Activated CD4-positive, alpha-beta T cell treated with anti-CD3 and anti-CD28 coated beads for 4 hours (primary cell): ENCODE measurements at regions not wholly inside any gene's neighbourhood (a gene's known extent, or its start where the extent isn't known, plus 50 kb on each side); places are given as distances from the start of the nearest gene placed in this dataset.
"Not testable (repeated sequence)": the region's sequence is repeated elsewhere in the genome, so short reads cannot be mapped to it uniquely, and the experiment has no call there.

Source experiments
- DNase-seq, 2 donors: peaks; one replicate each; pipeline ENCODE4 v3.0.0-alpha.2; 2020

DNA sequence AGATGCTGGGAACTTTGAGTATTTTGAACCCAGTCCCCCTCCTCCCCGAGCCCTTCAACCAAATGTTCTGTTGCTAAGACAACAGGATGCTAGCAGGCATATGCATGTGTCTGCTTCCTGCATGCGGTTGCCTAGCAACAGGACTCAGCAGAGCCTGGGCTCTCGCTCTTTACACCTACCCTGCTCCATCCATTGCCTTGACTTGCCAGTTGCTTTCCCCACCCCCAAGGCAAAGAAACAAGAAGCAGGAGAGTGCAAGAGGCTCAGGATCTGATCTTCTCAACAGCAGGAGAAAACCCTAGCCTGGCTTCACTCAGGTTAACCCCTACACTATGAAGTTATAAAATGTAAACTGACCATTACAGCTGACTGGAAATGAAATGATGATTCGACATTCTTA, 393.0 kb downstream of the IGSF11 start:
- no peak for DNase-seq

DNA sequence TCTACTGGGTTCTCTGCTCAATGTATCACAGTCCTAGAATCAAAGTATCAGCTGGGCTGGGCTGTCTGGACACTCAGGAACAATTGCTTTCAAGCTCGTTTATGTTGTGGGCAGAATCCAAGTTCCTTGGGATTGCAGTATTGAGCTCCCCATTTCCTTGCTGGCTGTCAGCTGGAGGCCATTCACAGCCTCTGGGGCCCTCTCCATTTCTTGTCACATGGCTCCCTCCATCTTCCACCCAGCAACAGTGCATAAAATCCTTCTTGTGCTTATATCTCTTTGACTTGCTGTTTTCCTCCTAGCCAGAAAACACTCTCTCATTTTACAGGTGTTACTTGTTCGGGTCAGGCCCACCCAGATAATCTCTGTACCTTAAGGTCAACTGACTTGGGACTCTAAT, 363.5 kb downstream of the IGSF11 start:
- no peak for DNase-seq

GRCh38 chr3:118675305-118675704, 359.3 kb downstream of the IGSF11 start:
- DNase-seq, result no peak

GRCh38 chr3:118678663-118679062, 356.0 kb downstream of the IGSF11 start:
- not testable (repeated sequence) for DNase-seq

- DNase-seq, result no peak
Measured at GRCh38 chr3:118682921-118683320, 351.7 kb downstream of the IGSF11 start.

GRCh38 chr3:118683636-118684035, 351.0 kb downstream of the IGSF11 start:
- no peak for DNase-seq

DNA sequence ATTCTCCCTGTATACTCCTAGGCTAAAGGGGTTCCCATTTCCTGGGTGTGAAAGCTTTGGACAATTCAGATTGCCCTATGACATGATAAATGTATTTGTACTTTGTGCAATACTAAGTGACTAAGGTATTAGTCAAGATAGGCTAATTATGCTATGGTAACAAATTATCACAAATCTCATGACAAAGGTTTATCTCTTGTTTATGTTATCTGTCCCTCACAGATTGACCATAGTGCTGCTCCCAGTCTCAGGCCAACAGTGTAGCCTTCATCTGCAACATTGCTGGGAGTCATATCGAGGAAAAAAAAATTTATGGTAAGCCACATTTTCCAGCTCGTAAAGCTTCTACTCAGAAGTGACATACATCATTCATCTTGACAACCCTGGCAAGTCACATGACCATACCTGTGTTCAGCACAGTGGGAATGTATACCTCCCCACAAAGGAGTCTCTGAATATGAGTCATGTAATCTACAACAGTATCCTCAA, 346.2 kb downstream of the IGSF11 start:
- DNase-seq, result no peak

- no peak for DNase-seq
Measured at GRCh38 chr3:118692416-118692815, 342.2 kb downstream of the IGSF11 start.

DNA sequence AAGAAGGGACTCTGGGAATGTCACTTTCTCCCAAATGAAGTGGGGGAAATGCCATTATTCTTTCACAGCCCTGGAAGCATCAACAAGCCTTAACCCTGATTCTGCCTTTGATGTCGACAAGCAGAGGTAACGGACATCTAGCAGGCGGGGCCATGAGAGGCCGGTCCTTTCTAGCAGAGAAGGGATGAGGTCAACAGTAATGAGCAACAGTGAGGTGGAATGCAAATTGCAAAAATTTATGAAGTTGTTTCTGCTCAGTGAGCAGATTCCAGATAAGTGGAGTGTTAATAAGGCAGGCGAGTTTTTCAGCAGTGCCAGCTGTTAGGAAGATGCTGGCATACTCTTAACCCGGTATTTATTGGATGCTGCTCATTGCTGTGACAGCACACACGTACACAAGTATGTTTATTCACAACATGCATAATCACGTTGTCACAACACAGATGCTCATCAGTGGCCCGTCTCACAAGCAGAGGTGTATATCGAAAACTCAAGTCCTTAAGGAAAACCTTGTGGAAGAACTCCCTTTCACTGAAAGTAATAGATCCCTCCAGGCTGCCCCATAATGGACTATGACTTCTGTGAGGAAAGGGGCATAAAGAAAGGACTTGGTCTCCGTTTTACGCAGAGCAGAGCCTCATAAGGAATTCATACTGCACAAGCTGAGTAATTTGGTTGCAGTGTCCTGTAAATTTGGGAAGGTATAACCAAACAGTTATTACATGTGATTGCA, 329.0 kb downstream of the IGSF11 start:
- DNase-seq, result no peak

GRCh38 chr3:118707991-118708390, 326.7 kb downstream of the IGSF11 start:
- no peak for DNase-seq

DNA sequence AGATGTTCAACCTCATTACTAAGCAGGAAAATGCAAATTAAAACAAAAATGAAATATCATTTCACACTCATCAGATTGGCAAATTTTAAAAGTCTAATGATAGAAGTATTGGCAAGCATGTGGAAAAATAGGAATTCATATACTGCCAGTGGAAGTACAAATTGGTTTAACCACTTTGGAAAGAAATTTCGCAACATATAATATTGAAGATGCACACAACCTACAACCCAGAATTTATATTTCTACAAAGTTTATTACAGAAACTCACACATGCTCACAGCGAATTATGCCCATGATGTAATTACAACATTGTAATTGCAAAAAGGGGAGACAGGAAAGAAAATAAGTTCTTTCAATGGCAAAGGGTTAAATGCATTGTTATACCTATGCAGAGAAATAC, 324.1 kb downstream of the IGSF11 start:
- DNase-seq, result no peak

GRCh38 chr3:118713502-118714207, 321.0 kb downstream of the IGSF11 start:
- DNase-seq, result no peak

DNA sequence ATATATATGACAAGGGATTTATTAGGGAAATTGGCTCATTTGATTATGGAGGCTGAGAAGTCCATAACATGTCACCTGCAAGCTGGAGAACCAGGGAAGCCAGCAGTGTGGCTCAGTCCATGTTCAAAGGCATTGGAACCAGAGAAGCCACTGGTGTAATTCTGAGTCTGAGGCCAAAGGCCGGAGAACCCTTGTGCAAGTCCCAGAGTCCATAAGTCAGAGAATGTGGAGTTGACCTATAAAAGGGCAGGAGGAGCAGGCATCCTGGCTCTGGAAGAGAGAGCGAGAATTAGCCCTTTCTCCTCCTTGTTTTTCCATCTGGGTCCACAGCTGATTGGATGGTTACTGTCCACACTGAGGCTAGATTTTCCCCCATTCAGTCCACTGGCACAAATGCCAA, 319.8 kb downstream of the IGSF11 start:
- no peak for DNase-seq

DNA sequence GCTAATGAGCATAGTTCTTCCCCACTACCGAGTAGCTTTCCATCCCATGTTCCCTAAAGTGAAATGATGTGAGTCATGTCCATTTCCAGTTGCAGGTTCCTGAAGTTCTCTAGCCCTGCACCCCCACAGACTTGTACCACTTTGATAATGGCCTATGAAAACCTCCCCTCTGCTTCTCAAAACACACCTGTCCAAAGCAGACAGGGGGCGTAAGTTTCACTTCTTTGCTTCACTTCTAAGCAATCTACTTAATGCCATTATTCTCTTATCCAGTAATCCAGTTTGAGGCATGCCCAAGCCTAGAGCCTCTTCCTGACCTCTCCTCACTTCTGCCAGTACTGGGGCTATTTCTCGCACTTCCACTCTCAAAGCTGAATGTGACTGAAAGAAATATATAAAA, 305.1 kb downstream of the IGSF11 start:
- no peak for DNase-seq

GRCh38 chr3:118734664-118735063, 300.0 kb downstream of the IGSF11 start:
- DNase-seq, result no peak

- no peak for DNase-seq
Measured at GRCh38 chr3:118736107-118736506, 298.5 kb downstream of the IGSF11 start.

- no peak for DNase-seq
Measured at GRCh38 chr3:118740722-118741290, 293.8 kb downstream of the IGSF11 start.

DNA sequence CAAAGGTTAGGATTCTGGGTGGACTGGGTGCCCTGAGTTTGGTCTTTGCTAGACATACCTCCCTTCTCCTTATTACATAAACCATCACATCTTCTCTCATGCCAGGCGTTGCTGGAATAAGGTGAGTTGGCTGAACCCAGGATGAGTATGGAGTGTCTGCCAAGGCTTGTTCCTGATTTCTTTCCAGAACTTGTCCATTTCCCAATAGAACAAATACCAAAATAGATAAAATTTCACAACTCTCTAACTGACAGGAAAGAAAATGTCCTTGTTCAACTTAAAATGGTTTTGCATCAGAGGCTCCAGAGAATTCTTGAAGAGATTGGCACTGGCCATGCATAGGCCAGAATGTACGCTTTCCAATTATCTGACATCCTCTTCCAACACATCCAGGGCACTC, 291.9 kb downstream of the IGSF11 start:
- DNase-seq, result no peak

GRCh38 chr3:118744186-118744585, 290.5 kb downstream of the IGSF11 start:
- no peak for DNase-seq

DNA sequence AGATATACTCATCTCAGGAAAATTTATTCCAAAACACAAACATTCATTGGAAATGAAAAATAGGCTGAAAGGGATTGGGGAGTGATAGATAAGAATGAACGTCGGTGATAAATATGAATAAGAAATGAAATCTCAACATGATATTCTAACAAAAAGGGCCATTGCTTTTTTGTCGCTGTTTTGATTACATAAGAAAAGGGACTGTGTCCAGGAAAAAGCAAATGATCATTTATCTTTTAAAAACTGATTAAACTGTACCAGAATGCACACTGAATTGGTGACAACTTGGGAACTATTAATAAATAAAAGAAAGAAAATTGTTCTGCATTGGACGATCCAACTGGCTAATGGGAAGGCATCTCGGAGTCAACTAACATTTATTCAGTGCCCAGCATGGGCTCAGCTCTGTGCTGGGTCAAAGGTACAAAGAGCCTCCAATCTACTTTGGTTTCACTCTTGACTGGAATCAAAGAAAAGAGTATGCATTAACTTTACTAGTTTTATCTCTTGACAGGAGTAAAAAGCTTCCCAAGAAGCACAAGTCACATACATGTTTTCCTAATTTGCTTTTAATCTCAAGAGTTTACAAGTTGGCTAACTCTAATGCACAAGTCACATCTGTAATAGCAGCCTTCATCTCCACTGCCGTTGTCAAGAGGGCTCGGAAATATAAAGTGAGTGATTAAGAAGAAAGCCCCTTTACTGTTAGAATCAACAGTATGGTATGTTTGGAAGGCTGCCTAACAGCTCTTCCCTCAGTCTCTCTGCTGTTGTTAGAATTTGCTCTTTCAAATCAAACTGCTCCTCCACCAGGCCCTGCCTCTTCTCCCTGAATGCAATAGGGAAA, 280.0 kb downstream of the IGSF11 start:
- no peak for DNase-seq

DNA sequence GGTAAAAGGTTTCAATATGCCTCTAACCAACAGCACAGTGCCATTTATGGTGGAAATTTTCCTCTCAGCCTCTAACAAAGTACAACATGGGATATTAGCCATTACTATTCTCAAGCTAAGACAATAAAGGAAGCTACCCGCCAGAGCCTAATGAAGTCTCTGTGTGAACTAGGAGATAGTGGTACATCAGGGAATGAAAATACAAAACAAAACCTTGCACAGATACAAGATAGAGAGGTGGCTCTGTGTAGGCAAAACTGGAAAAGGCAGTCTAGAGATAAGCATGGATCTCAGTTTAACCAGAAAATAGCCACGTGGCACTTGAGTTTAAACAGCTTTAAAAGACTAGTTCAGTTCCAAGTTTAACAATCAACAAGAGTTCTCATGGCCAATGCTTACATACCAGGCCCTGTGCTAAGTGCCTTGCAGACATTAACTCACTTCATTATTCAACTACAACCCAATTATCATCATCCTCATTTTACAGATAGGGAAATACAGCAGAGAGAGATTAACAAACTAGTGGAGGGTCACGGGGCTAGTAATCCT, 279.3 kb downstream of the IGSF11 start:
- no peak for DNase-seq

DNA sequence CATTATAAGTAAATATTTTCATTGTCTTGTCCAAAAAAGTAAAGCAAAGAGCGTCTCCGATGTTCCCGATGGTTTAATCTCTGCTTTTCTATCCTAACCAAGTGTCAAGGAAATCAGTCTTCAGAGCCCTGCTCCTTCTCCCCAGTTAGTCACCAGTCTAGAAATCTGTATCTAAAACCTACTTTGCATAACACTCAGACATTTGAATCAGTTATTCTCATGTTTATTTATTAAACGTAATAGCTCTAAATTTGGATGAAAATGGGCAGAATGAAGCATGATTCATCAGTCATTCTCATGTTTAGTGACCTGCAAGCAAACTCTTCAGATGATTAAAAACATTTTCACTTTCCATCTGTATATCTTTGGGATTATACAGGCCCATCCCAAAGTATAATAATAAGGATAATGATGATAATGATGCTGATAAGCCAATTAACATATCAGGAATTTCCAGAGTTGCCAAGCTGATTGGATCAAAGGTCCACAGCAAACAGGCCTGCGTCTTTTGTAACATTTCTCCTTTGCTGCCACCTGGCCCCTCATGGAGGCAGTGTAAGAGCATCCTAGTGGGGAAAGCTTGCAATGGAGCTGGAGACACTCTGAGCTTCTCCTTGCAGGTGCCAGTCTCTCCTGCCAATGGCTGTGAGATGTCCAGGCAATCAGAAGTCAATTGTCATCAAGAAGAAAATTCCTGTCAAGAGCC, 273.9 kb downstream of the IGSF11 start:
- DNase-seq, result no peak
